ENCODE measurements at regions not wholly inside any gene's neighbourhood (a gene's known extent, or its start where the extent isn't known, plus 50 kb on each side); places are given as distances from the start of the nearest gene placed in this dataset.

DNA sequence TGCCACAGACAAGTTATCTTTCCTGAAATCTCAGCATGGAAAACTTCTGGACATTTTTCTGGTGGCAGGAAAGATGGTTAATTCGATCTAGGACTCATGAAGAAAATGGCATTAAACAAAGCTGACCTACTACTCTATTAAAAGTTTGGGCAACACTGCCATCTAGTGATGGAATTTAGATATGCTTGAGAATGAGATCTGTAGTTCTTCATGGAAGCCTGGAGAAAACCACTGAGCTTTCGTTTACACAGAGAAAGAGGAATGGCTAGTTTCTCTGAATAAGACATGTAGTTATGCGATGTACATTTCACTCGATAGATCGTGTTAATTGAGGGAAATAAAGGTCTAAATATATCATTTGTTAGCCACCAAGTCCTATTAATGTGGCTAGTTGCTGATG lies 51.7 kb upstream of the CHRDL1 start:
- dilution Hi-C loops (cut with MboI; ENCODE audit: extremely low pct_ligation_motif_present, low sequenced_read_pairs) (no loop called here), intact Hi-C loops (cut with micrococcal nuclease) (loop anchor here (1.0 to 5.0 kb wide), 2 partner anchors 397 to 690 kb away; no protein-coding TSS in a partner anchor)
- no peak for TF ChIP-seq MYC (IDR thresholded peaks at IDR 0.05; ENCODE audit: low read depth, low read length)
- TF ChIP-seq, protein P1, sequence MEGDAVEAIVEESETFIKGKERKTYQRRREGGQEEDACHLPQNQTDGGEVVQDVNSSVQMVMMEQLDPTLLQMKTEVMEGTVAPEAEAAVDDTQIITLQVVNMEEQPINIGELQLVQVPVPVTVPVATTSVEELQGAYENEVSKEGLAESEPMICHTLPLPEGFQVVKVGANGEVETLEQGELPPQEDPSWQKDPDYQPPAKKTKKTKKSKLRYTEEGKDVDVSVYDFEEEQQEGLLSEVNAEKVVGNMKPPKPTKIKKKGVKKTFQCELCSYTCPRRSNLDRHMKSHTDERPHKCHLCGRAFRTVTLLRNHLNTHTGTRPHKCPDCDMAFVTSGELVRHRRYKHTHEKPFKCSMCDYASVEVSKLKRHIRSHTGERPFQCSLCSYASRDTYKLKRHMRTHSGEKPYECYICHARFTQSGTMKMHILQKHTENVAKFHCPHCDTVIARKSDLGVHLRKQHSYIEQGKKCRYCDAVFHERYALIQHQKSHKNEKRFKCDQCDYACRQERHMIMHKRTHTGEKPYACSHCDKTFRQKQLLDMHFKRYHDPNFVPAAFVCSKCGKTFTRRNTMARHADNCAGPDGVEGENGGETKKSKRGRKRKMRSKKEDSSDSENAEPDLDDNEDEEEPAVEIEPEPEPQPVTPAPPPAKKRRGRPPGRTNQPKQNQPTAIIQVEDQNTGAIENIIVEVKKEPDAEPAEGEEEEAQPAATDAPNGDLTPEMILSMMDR (IDR thresholded peaks at IDR 0.05; ENCODE audit: extremely low read depth in 1 of 2, insufficient read depth in 1 of 2, low read depth in 1 of 2, low read length in 2 of 2) = peak; percentile 8 to 17
- TF ChIP-seq POLR2AphosphoS5 (IDR thresholded peaks at IDR 0.05; ENCODE audit: insufficient read depth, low read depth, low read length) = no peak
- Histone ChIP-seq H3K27ac (ENCODE audit: insufficient read depth, low read depth, low read length) (no peak overlapping the region), H3K9me1 (replicated peaks; ENCODE audit: control insufficient read depth, extremely low read depth, insufficient read depth, low read length) (no peaks in the 10 kb centered on the region), H3K36me3 (ENCODE audit: control insufficient read depth in 2 of 2, extremely low read depth in 1 of 2, insufficient read depth in 2 of 2, low read length in 2 of 2) (no peaks in the 10 kb centered on the region), H3K4me2 (ENCODE audit: insufficient read depth, low read length) (no peak overlapping the region), H3K9me3 (replicated peaks; ENCODE audit: control insufficient read depth, insufficient read depth, low read length) (no peaks in the 10 kb centered on the region), H3K79me2 (ENCODE audit: control insufficient read depth, insufficient read depth, low read length) (no peaks in the 10 kb centered on the region), H3K9ac (replicated peaks; ENCODE audit: extremely low read depth, insufficient read depth, low read length) (no peak overlapping the region), H2AFZ (ENCODE audit: low read depth, low read length) (no peak overlapping the region), H4K20me1 (replicated peaks; ENCODE audit: control insufficient read depth, extremely low read depth, insufficient read depth, low read length) (no peaks in the 10 kb centered on the region), H3K4me3 (replicated peaks in 1 of 3; ENCODE audit: insufficient read depth in 1 of 3, low read depth in 1 of 3, low read length in 3 of 3) (no peak overlapping the region), H3K4me1 (ENCODE audit: control insufficient read depth, extremely low read depth, insufficient read depth, low read length) (no peaks in the 10 kb centered on the region), H3K27me3 (ENCODE audit: control insufficient read depth in 2 of 2, insufficient read depth in 2 of 2, low read length in 2 of 2) (no peaks in the 10 kb centered on the region)
- ChIA-PET CTCF (interaction anchor here (0.6 to 2.0 kb wide), 11 partner anchors 10 to 692 kb away, joined by 3 to 22 read pairs (median 7); no protein-coding TSS in a partner anchor), POLR2A (no interaction called here)
- peak; percentile 80 for FAIRE-seq
- peak; percentile 42 for DNase-seq (ENCODE audit: low read depth, low spot score)
- no TSS peak for BruUV-seq (replicated peaks)

DNA sequence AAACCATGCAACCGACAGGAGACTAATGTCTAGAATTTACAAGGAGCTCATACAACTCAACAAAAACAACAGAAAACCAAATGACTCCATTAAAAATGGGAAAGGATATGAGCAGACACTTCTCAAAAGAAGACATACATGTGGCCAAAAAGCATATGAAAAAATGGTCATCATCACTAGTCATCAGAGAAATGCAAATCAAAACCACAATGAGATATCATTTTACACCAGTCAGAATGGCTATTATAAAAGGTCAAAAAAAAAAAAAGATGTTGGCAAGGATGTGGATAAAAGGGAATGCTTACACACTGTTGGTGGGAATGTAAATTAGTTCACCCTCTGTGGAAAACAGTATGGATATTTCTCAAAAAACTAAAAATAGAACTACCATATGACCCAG lies 50.5 kb upstream of the CHRDL1 start:
- dilution Hi-C loops (cut with MboI; ENCODE audit: extremely low pct_ligation_motif_present, low sequenced_read_pairs) = no loop called here
- FAIRE-seq (no peak), DNase-seq (ENCODE audit: low read depth, low spot score) (no peak)
- H2AFZ ChIP-seq (ENCODE audit: low read depth, low read length) = no peak overlapping the region
- intact Hi-C loops (cut with micrococcal nuclease) = loop anchor here (5.0 kb wide), 1 partner anchor 689 kb away; no protein-coding TSS in a partner anchor
- no peak overlapping the region for H3K4me2 ChIP-seq (ENCODE audit: insufficient read depth, low read length)
- no peaks in the 10 kb centered on the region for H4K20me1 ChIP-seq (replicated peaks; ENCODE audit: control insufficient read depth, extremely low read depth, insufficient read depth, low read length)
- ChIA-PET POLR2A (no interaction called here), CTCF (interaction anchor here (2.0 kb wide), 2 partner anchors 8 to 400 kb away, joined by 12 to 15 read pairs; no protein-coding TSS in a partner anchor)
- no peak for TF ChIP-seq EZH2 (IDR thresholded peaks at IDR 0.05; ENCODE audit: borderline replicate concordance, low read depth, low read length, severe bottlenecking)
- TF ChIP-seq GATA2 (IDR thresholded peaks at IDR 0.05; ENCODE audit: insufficient read depth, insufficient read length, low read depth, low read length) = no peak
- TF ChIP-seq, protein P2, sequence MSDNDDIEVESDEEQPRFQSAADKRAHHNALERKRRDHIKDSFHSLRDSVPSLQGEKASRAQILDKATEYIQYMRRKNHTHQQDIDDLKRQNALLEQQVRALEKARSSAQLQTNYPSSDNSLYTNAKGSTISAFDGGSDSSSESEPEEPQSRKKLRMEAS (IDR thresholded peaks at IDR 0.05; ENCODE audit: insufficient read depth, insufficient read length) = no peak
- TF ChIP-seq POLR2AphosphoS5 (IDR thresholded peaks at IDR 0.05; ENCODE audit: insufficient read depth, low read depth, low read length) = no peak
- TF ChIP-seq POLR2A (IDR thresholded peaks at IDR 0.05; ENCODE audit: low read depth, low read length) = no peak
- TF ChIP-seq JUN (IDR thresholded peaks at IDR 0.05; ENCODE audit: borderline replicate concordance, insufficient read depth, insufficient read length, low read depth) = no peak
- TF ChIP-seq, protein P1 (IDR thresholded peaks at IDR 0.05; ENCODE audit: extremely low read depth in 1 of 2, insufficient read depth in 1 of 2, low read depth in 1 of 2, low read length in 2 of 2) = no peak
- TF ChIP-seq FOS (IDR thresholded peaks at IDR 0.05; ENCODE audit: borderline replicate concordance, insufficient read depth, low read length) = no peak
- TF ChIP-seq MYC (IDR thresholded peaks at IDR 0.05; ENCODE audit: low read depth, low read length) = no peak
- no TSS peak for BruUV-seq (replicated peaks)
- H3K9me3 ChIP-seq (replicated peaks; ENCODE audit: control insufficient read depth, insufficient read depth, low read length) = no peaks in the 10 kb centered on the region
- H3K27me3 ChIP-seq (ENCODE audit: control insufficient read depth in 2 of 2, insufficient read depth in 2 of 2, low read length in 2 of 2) = no peaks in the 10 kb centered on the region
- H3K27ac ChIP-seq (ENCODE audit: insufficient read depth, low read depth, low read length) = no peak overlapping the region
- H3K4me1 ChIP-seq (ENCODE audit: control insufficient read depth, extremely low read depth, insufficient read depth, low read length) = no peaks in the 10 kb centered on the region
- H3K79me2 ChIP-seq (ENCODE audit: control insufficient read depth, insufficient read depth, low read length) = no peaks in the 10 kb centered on the region
- H3K4me3 ChIP-seq (replicated peaks in 1 of 3; ENCODE audit: insufficient read depth in 1 of 3, low read depth in 1 of 3, low read length in 3 of 3) = no peak overlapping the region
- H3K36me3 ChIP-seq (ENCODE audit: control insufficient read depth in 2 of 2, extremely low read depth in 1 of 2, insufficient read depth in 2 of 2, low read length in 2 of 2) = no peaks in the 10 kb centered on the region
- no peak overlapping the region for H3K9ac ChIP-seq (replicated peaks; ENCODE audit: extremely low read depth, insufficient read depth, low read length)
- no peaks in the 10 kb centered on the region for H3K9me1 ChIP-seq (replicated peaks; ENCODE audit: control insufficient read depth, extremely low read depth, insufficient read depth, low read length)

All from endothelial cell of umbilical vein (primary cell).